MM.1S (cell line): ENCODE measurements at regions not wholly inside any gene's neighbourhood (a gene's known extent, or its start where the extent isn't known, plus 50 kb on each side); places are given as distances from the start of the nearest gene placed in this dataset.

ENCODE experiments used
- CTCF ChIP-seq: fragments of 300-600 bp; sonication (generic); IDR thresholded peaks from 2 replicates; pipeline ENCODE4 v1.5.1; 2016; ENCODE audit warnings: antibody characterized with exemption, low read length, mixed read lengths
- EZH2 ChIP-seq: fragments of 300-600 bp; sonication (generic); optimal IDR thresholded peaks from 2 replicates; pipeline ENCODE3; 2017; ENCODE audit warnings: low read depth, mild to moderate bottlenecking, antibody characterized with exemption, low read length, mixed read lengths

GRCh38 chr3:26245236-26245635, 377.3 kb upstream of the LRRC3B start:
- TF ChIP-seq CTCF (no peak), EZH2 (no peak)
